H9 (cell line): ENCODE measurements at regions not wholly inside any gene's neighbourhood (a gene's known extent, or its start where the extent isn't known, plus 50 kb on each side); places are given as distances from the start of the nearest gene placed in this dataset.

Experiments used
- DNase-seq: peaks from one replicate; pipeline ENCODE4 v3.0.0-alpha.2; 2017
- H2AFZ ChIP-seq: one replicate; pipeline ENCODE4 v1.6.1; 2013; ENCODE audit warnings: mild to moderate bottlenecking, low read length, control low read depth, moderate library complexity
- H2AK5ac ChIP-seq: 2 replicates; pipeline ENCODE4 v1.6.1; 2013; ENCODE audit warnings: low read length, control low read depth, mixed read lengths; ENCODE audit not compliant: insufficient read length
- H2BK120ac ChIP-seq: one replicate; pipeline ENCODE4 v1.6.1; 2013; ENCODE audit warnings: low read depth, mild to moderate bottlenecking, low read length, control low read depth, inconsistent platforms; ENCODE audit not compliant: poor library complexity, severe bottlenecking
- H2BK12ac ChIP-seq: 2 replicates; pipeline ENCODE4 v1.6.1; 2013; ENCODE audit warnings: low read length, control low read depth, mixed read lengths, low read depth; ENCODE audit not compliant: insufficient read length
- H2BK15ac ChIP-seq: 2 replicates; pipeline ENCODE4 v1.6.1; 2013; ENCODE audit warnings: low read depth, low read length, control low read depth
- H2BK20ac ChIP-seq: one replicate; pipeline ENCODE4 v1.6.1; 2013; ENCODE audit warnings: low read depth, mild to moderate bottlenecking, low read length, control low read depth, inconsistent platforms; ENCODE audit not compliant: poor library complexity, severe bottlenecking
- H2BK5ac ChIP-seq: 2 replicates; pipeline ENCODE4 v1.6.1; 2013; ENCODE audit warnings: low read length, control low read depth, mixed read lengths; ENCODE audit not compliant: insufficient read length
- H3K14ac ChIP-seq: 2 replicates; pipeline ENCODE4 v1.6.1; 2013; ENCODE audit warnings: low read length, control low read depth; ENCODE audit not compliant: insufficient read depth
- H3K18ac ChIP-seq: 2 replicates; pipeline ENCODE4 v1.6.1; 2013; ENCODE audit warnings: low read depth, mild to moderate bottlenecking, mixed read lengths, low read length, control low read depth; ENCODE audit not compliant: insufficient read length
- H3K23ac ChIP-seq: 2 replicates; pipeline ENCODE4 v1.6.1; 2013; ENCODE audit warnings: low read length, control low read depth, mixed read lengths, low read depth; ENCODE audit not compliant: insufficient read length
- H3K23me2 ChIP-seq: 2 replicates; pipeline ENCODE4 v1.6.1; 2013; ENCODE audit warnings: low read depth, mild to moderate bottlenecking, mixed read lengths, low read length, control low read depth; ENCODE audit not compliant: insufficient read length, poor library complexity, severe bottlenecking
- H3K27ac ChIP-seq: 2 replicates; pipeline ENCODE4 v1.5.1; 2013; ENCODE audit warnings: low read length, control low read depth, mixed read lengths, low read depth; ENCODE audit not compliant: insufficient read length
- H3K27me3 ChIP-seq: 2 replicates; pipeline ENCODE4 v1.6.1; 2013; ENCODE audit warnings: low read length, control low read depth, inconsistent platforms; ENCODE audit not compliant: insufficient read depth
- H3K4ac ChIP-seq: 2 replicates; pipeline ENCODE4 v1.6.1; 2013; ENCODE audit warnings: low read depth, mild to moderate bottlenecking, control low read depth, inconsistent platforms, low read length, moderate library complexity
- H3K4me1 ChIP-seq: 2 replicates; pipeline ENCODE4 v1.6.1; 2013; ENCODE audit warnings: low read length, control low read depth, inconsistent platforms; ENCODE audit not compliant: insufficient read depth
- H3K4me2 ChIP-seq: 2 replicates; pipeline ENCODE4 v1.6.1; 2013; ENCODE audit warnings: low read length, control low read depth, mixed read lengths; ENCODE audit not compliant: insufficient read length, insufficient read depth
- H3K56ac ChIP-seq: 2 replicates; pipeline ENCODE4 v1.6.1; 2013; ENCODE audit warnings: low read depth, mild to moderate bottlenecking, mixed read lengths, low read length, control low read depth; ENCODE audit not compliant: insufficient read length
- H3K79me1 ChIP-seq: 2 replicates; pipeline ENCODE4 v1.6.1; 2013; ENCODE audit warnings: low read depth, mild to moderate bottlenecking, moderate library complexity, low read length, control low read depth, inconsistent platforms; ENCODE audit not compliant: insufficient read depth, poor library complexity, severe bottlenecking
- H3K79me2 ChIP-seq: 2 replicates; pipeline ENCODE4 v1.6.1; 2013; ENCODE audit warnings: low read length, control low read depth, inconsistent platforms; ENCODE audit not compliant: insufficient read depth
- H3K9ac ChIP-seq: 2 replicates; pipeline ENCODE4 v1.6.1; 2013; ENCODE audit warnings: low read length, control low read depth, mixed read lengths; ENCODE audit not compliant: insufficient read length; ENCODE audit errors: extremely low read depth
- H3K9me3 ChIP-seq: one replicate; pipeline ENCODE4 v1.6.1; 2013; ENCODE audit warnings: low read depth, low read length, inconsistent platforms; ENCODE audit not compliant: control insufficient read depth
- H3T11ph ChIP-seq: one replicate; pipeline ENCODE4 v1.6.1; 2013; ENCODE audit warnings: mild to moderate bottlenecking, low read length, control low read depth, inconsistent platforms
- H4K20me1 ChIP-seq: one replicate; pipeline ENCODE4 v1.6.1; 2013; ENCODE audit not compliant: control insufficient read depth, insufficient read length, insufficient read depth
- H4K5ac ChIP-seq: 2 replicates; pipeline ENCODE4 v1.6.1; 2013; ENCODE audit warnings: low read depth, mild to moderate bottlenecking, mixed read lengths, low read length, control low read depth; ENCODE audit not compliant: insufficient read length
- H4K8ac ChIP-seq: replicated peaks from 2 replicates; pipeline ENCODE4 v1.6.1; 2013; ENCODE audit warnings: low read length, control low read depth, mixed read lengths, low read depth; ENCODE audit not compliant: insufficient read length
- H4K91ac ChIP-seq: 2 replicates; pipeline ENCODE4 v1.6.1; 2013; ENCODE audit warnings: low read depth, mild to moderate bottlenecking, moderate library complexity, mixed read lengths, low read length, control low read depth; ENCODE audit not compliant: insufficient read length
- H3K27ac Mint-ChIP-seq, 3 experiments: 2 replicates in 2 of 3; 3 replicates in 1 of 3; pipeline ENCODE4 v1.8.0; 2020 to 2021; ENCODE audit warnings: mixed read lengths in 3 of 3, mild to moderate bottlenecking in 1 of 3, moderate library complexity in 1 of 3
- H3K27me3 Mint-ChIP-seq: 2 replicates; pipeline ENCODE4 v1.8.0; 2021; ENCODE audit warnings: low read depth, mild to moderate bottlenecking, moderate library complexity, mixed read lengths
- H3K36me3 Mint-ChIP-seq, 3 experiments: 2 replicates in 2 of 3; 3 replicates in 1 of 3; pipeline ENCODE4 v1.8.0; 2020 to 2021; ENCODE audit warnings: low read depth in 3 of 3, mixed read lengths in 3 of 3; ENCODE audit not compliant: insufficient read depth in 1 of 3
- H3K4me1 Mint-ChIP-seq, 2 experiments: 2 replicates each; pipeline ENCODE4 v1.8.0; 2020; ENCODE audit warnings: mixed read lengths in 2 of 2
- H3K4me3 Mint-ChIP-seq, 2 experiments: 2 replicates in 1 of 2; 3 replicates in 1 of 2; pipeline ENCODE4 v1.8.0; 2020 to 2021; ENCODE audit warnings: mild to moderate bottlenecking in 2 of 2, mixed read lengths in 2 of 2, moderate library complexity in 1 of 2
- H3K9me3 Mint-ChIP-seq, 2 experiments: 2 replicates in 1 of 2; 3 replicates in 1 of 2; pipeline ENCODE4 v1.8.0; 2020; ENCODE audit warnings: mild to moderate bottlenecking in 2 of 2, mixed read lengths in 2 of 2, moderate library complexity in 1 of 2
- WGBS: extraction: QIAGEN DNeasy Blood & Tissue Kit; methylation state at CpG from one replicate; pipeline ENCODE4 v1.1.7; 2013; ENCODE audit warnings: missing lambda C conversion rate, low lambda C conversion rate, mixed read lengths; ENCODE audit not compliant: insufficient read length; ENCODE audit errors: extremely low coverage; 5-methylcytosine and 5-hydroxymethylcytosine counted together
- TF ChIP-seq, protein P1 (sequence below): fragments of 200-600 bp; sonication (generic); conservative IDR thresholded peaks from 3 replicates; pipeline ENCODE4 v1.8.0; 2021; ENCODE audit warnings: antibody characterized with exemption, mild to moderate bottlenecking

GRCh38 chrX:122113896-122114295 is 1066.5 kb downstream of the GLUD2 start:
- H3K4me1 Mint-ChIP-seq, result peaks cover 27 to 28% of the 10 kb centered on the region in 2 experiments
- Histone ChIP-seq H2BK15ac (no peak overlapping the region), H3K4me1 (no peaks in the 10 kb centered on the region; the same call in 1 of the 2 replicates), H3T11ph (no peak overlapping the region), H3K56ac (no peak overlapping the region), H3K9ac (no peak overlapping the region), H2BK12ac (no peak overlapping the region), H3K27ac (no peak overlapping the region), H4K91ac (no peak overlapping the region), H3K79me2 (no peaks in the 10 kb centered on the region), H2BK20ac (no peak overlapping the region), H3K79me1 (no peaks in the 10 kb centered on the region), H4K20me1 (no peaks in the 10 kb centered on the region), H2AFZ (no peak overlapping the region), H4K8ac (no peak overlapping the region), H3K14ac (no peak overlapping the region), H2BK120ac (no peak overlapping the region), H2BK5ac (no peak overlapping the region), H3K23ac (no peak overlapping the region), H3K4me2 (no peak overlapping the region), H3K4ac (no peak overlapping the region), H3K27me3 (no peaks in the 10 kb centered on the region), H3K23me2 (no peaks in the 10 kb centered on the region), H4K5ac (no peak overlapping the region), H3K9me3 (no peaks in the 10 kb centered on the region), H2AK5ac (no peak overlapping the region), H3K18ac (no peak overlapping the region)
- H3K4me3 Mint-ChIP-seq, result no peak overlapping the region
- WGBS, result no CpG with 5 or more reads among the region's 4 CpGs
- peaks cover 0 to 21% (median 14%) of the 10 kb centered on the region in 3 experiments; a peak in 5 of 7 replicates for H3K36me3 Mint-ChIP-seq
- DNase-seq, result no peak
- no peak overlapping the region for H3K27ac Mint-ChIP-seq
- TF ChIP-seq, protein P1, sequence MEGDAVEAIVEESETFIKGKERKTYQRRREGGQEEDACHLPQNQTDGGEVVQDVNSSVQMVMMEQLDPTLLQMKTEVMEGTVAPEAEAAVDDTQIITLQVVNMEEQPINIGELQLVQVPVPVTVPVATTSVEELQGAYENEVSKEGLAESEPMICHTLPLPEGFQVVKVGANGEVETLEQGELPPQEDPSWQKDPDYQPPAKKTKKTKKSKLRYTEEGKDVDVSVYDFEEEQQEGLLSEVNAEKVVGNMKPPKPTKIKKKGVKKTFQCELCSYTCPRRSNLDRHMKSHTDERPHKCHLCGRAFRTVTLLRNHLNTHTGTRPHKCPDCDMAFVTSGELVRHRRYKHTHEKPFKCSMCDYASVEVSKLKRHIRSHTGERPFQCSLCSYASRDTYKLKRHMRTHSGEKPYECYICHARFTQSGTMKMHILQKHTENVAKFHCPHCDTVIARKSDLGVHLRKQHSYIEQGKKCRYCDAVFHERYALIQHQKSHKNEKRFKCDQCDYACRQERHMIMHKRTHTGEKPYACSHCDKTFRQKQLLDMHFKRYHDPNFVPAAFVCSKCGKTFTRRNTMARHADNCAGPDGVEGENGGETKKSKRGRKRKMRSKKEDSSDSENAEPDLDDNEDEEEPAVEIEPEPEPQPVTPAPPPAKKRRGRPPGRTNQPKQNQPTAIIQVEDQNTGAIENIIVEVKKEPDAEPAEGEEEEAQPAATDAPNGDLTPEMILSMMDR, result no peak
- no peaks in the 10 kb centered on the region for H3K27me3 Mint-ChIP-seq
- peaks cover 7 to 18% of the 10 kb centered on the region in 2 experiments; a peak in 4 of 5 replicates for H3K9me3 Mint-ChIP-seq
